ENCODE measurements at regions not wholly inside any gene's neighbourhood (a gene's known extent, or its start where the extent isn't known, plus 50 kb on each side); places are given as distances from the start of the nearest gene placed in this dataset.
"Not testable (repeated sequence)": the region's sequence is repeated elsewhere in the genome, so short reads cannot be mapped to it uniquely, and the experiment has no call there.

DNA sequence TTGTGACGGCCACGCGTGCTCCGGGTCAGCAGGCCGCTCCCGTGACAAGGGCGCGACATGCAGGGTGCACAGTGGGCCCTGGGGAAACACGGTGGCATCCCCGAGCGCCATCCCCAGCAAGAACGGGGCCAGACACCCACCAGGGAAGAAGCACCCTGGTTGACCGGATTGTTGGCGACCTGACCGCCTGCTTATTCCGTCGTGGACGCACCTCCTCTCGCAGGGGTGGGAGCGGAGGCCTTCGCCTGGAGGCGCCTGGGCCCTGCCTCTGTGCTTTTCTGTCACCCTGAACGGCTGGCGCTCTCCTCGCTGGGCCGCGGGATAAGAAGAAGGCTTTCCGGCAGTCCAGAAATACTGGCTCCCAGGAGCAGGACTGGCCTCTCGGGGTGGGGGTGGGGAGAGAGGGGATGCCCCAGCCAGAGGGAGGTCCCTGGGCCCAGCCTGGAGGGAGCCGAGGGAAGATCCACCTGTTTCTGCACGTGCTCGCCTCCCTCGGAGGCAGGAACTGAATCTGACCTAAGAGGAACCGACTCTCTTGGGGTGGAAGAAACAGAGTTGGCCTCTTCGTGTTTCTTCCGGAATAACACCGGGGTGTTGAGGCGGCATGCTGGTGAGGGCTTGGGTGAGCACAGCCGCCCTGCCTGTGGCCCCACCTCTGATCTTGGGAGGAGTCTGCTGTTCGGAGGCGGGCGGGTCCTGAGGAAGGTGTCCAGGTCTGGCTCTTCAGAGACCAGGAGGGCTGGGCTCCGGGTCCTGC, 4394.2 kb upstream of the TPTE start:
- not testable (repeated sequence) for H3K36me3 ChIP-seq (ENCODE audit: control insufficient read depth in 3 of 3, insufficient read depth in 2 of 3, low read depth in 1 of 3, low read length in 3 of 3); H3K4me3 ChIP-seq (ENCODE audit: low read depth in 1 of 3, low read length in 3 of 3); H3K9me3 ChIP-seq (ENCODE audit: control insufficient read depth in 2 of 2, insufficient read depth in 1 of 2, low read depth in 1 of 2, low read length in 1 of 2); H3K4me1 ChIP-seq (ENCODE audit: control insufficient read depth in 3 of 3, insufficient read depth in 2 of 3, low read depth in 1 of 3, low read length in 2 of 3); H3K27ac ChIP-seq (ENCODE audit: low read depth in 1 of 3, low read length in 2 of 3); H3K27me3 ChIP-seq (ENCODE audit: control insufficient read depth in 3 of 3, insufficient read depth in 3 of 3, low read length in 3 of 3); FAIRE-seq
- DNase-seq, result peak in 1 of 2 donors; percentile 0
- 72 to 80% (median 79%) methylated on average over 6 to 23 of the region's 43 CpGs for WGBS, 3 donors

DNA sequence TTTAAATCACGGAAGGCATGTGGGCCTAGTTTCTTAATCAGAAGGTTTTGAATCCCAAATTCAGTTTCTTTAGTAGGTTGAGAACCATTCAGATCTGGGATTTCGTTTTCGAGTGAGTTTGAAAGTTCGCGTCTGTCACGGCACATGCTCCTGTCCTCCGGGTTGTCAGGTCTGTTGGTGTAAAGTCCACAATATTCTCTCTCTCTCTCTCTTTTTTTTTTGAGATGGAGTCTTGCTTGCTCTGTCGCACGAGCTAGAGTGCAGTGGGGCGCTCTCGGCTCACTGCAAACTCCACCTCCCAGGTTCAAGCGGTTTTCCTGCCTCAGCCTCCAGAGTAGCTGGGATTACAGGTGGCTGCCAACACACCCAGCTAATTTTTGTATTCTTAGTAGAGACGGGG, 4390.6 kb upstream of the TPTE start:
- FAIRE-seq; H3K27ac ChIP-seq (ENCODE audit: low read depth in 1 of 3, low read length in 2 of 3); DNase-seq; H3K36me3 ChIP-seq (ENCODE audit: control insufficient read depth in 3 of 3, insufficient read depth in 2 of 3, low read depth in 1 of 3, low read length in 3 of 3); H3K4me1 ChIP-seq (ENCODE audit: control insufficient read depth in 3 of 3, insufficient read depth in 2 of 3, low read depth in 1 of 3, low read length in 2 of 3); H3K4me3 ChIP-seq (ENCODE audit: low read depth in 1 of 3, low read length in 3 of 3); H3K27me3 ChIP-seq (ENCODE audit: control insufficient read depth in 3 of 3, insufficient read depth in 3 of 3, low read length in 3 of 3); H3K9me3 ChIP-seq (ENCODE audit: control insufficient read depth in 2 of 2, insufficient read depth in 1 of 2, low read depth in 1 of 2, low read length in 1 of 2): not testable (repeated sequence)
- 20 to 68% (median 48%) methylated on average over 1 to 2 of the region's 13 CpGs for WGBS, 3 donors

DNA sequence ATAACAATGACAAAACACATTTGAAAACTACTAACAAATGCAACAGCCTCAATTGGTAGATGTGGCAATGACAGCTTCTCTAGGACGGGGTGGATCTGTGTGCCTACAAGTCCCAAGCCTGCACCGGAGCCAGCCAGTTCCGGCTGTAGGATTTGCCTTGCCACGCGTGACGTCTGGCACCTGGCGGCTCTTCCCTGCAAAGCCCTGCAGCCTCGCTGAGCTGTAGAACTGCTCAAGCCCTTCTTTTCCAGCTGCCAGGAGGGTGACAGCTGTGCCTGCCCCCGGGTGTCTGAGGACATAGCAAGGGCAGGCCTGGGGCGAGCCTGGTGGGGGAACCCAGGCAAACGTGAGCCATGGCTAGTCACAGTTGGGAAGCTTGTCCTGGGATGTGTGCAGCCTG, 4388.0 kb upstream of the TPTE start:
- not testable (repeated sequence) for H3K9me3 ChIP-seq (ENCODE audit: control insufficient read depth in 2 of 2, insufficient read depth in 1 of 2, low read depth in 1 of 2, low read length in 1 of 2); H3K4me3 ChIP-seq (ENCODE audit: low read depth in 1 of 3, low read length in 3 of 3); DNase-seq; FAIRE-seq; H3K4me1 ChIP-seq (ENCODE audit: control insufficient read depth in 3 of 3, insufficient read depth in 2 of 3, low read depth in 1 of 3, low read length in 2 of 3); H3K27ac ChIP-seq (ENCODE audit: low read depth in 1 of 3, low read length in 2 of 3); H3K27me3 ChIP-seq (ENCODE audit: control insufficient read depth in 3 of 3, insufficient read depth in 3 of 3, low read length in 3 of 3); H3K36me3 ChIP-seq (ENCODE audit: control insufficient read depth in 3 of 3, insufficient read depth in 2 of 3, low read depth in 1 of 3, low read length in 3 of 3)
- WGBS, 3 donors, result no CpG with 5 or more reads among the region's 11 CpGs

DNA sequence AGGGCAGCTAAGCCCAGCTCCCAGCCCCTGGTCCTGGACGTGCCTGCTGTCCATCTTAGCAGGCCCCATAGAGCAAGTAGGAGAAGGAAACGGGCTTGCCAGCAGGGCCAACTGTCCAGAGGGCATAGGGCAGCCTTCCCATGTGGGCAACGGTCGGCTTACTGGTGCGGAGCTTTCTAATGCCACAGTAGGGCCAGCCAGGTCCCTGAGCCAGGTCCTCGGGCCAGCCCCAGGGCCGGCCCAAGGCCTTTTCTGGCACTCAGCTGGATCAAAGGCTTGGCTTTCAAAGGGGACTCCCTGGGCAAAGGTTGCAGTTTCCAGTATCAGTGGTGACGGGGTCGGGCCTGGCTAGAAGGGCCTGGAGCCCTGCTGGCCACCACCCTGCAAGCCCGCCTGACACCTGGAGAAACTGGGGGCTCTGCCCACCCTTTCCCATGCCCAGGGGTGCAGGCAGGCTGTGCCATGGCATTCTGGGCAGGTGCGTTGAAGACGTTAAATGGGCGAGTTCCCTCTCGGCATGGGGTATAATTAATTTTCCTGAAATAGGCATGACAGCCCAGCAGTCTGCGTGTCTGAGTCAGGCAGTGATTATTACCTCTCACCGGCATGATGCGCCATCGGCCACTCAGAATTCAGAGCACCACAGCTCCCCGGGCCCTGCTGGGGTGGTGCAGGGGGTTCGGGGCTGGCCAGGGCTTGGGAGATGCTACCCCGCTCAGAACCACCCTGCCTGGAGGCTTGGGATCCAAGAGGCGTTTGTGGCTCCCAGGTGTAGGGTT, 4387.3 kb upstream of the TPTE start:
- H3K36me3 ChIP-seq (ENCODE audit: control insufficient read depth in 3 of 3, insufficient read depth in 2 of 3, low read depth in 1 of 3, low read length in 3 of 3); H3K4me1 ChIP-seq (ENCODE audit: control insufficient read depth in 3 of 3, insufficient read depth in 2 of 3, low read depth in 1 of 3, low read length in 2 of 3); DNase-seq; H3K9me3 ChIP-seq (ENCODE audit: control insufficient read depth in 2 of 2, insufficient read depth in 1 of 2, low read depth in 1 of 2, low read length in 1 of 2); H3K27me3 ChIP-seq (ENCODE audit: control insufficient read depth in 3 of 3, insufficient read depth in 3 of 3, low read length in 3 of 3); H3K4me3 ChIP-seq (ENCODE audit: low read depth in 1 of 3, low read length in 3 of 3); FAIRE-seq; H3K27ac ChIP-seq (ENCODE audit: low read depth in 1 of 3, low read length in 2 of 3): not testable (repeated sequence)
- no CpG with 5 or more reads among the region's 22 CpGs for WGBS, 3 donors

DNA sequence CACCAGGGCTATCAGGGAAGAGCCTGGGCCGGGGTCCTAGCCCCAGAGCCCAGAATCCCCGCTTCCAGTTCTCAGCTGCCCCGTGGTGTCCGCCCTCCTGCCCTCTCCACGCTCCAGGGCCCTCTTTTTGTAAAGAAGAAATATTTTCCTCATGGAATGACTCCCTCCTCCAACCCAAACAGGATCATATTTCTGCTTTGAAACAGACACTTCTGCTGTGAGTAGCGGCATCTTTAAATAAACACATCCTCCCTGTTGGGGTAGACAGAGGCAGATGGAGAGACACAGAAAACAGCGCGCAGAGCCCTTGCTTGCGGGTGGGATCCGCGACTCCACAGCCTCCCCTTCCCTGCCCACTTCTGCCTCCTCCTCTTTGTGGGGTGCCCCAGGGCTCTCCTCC, 4384.7 kb upstream of the TPTE start:
- not testable (repeated sequence) for FAIRE-seq; H3K27ac ChIP-seq (ENCODE audit: low read depth in 1 of 3, low read length in 2 of 3); DNase-seq; H3K4me3 ChIP-seq (ENCODE audit: low read depth in 1 of 3, low read length in 3 of 3); H3K9me3 ChIP-seq (ENCODE audit: control insufficient read depth in 2 of 2, insufficient read depth in 1 of 2, low read depth in 1 of 2, low read length in 1 of 2); H3K4me1 ChIP-seq (ENCODE audit: control insufficient read depth in 3 of 3, insufficient read depth in 2 of 3, low read depth in 1 of 3, low read length in 2 of 3); H3K27me3 ChIP-seq (ENCODE audit: control insufficient read depth in 3 of 3, insufficient read depth in 3 of 3, low read length in 3 of 3); H3K36me3 ChIP-seq (ENCODE audit: control insufficient read depth in 3 of 3, insufficient read depth in 2 of 3, low read depth in 1 of 3, low read length in 3 of 3)
- no CpG with 5 or more reads among the region's 11 CpGs for WGBS, 3 donors

DNA sequence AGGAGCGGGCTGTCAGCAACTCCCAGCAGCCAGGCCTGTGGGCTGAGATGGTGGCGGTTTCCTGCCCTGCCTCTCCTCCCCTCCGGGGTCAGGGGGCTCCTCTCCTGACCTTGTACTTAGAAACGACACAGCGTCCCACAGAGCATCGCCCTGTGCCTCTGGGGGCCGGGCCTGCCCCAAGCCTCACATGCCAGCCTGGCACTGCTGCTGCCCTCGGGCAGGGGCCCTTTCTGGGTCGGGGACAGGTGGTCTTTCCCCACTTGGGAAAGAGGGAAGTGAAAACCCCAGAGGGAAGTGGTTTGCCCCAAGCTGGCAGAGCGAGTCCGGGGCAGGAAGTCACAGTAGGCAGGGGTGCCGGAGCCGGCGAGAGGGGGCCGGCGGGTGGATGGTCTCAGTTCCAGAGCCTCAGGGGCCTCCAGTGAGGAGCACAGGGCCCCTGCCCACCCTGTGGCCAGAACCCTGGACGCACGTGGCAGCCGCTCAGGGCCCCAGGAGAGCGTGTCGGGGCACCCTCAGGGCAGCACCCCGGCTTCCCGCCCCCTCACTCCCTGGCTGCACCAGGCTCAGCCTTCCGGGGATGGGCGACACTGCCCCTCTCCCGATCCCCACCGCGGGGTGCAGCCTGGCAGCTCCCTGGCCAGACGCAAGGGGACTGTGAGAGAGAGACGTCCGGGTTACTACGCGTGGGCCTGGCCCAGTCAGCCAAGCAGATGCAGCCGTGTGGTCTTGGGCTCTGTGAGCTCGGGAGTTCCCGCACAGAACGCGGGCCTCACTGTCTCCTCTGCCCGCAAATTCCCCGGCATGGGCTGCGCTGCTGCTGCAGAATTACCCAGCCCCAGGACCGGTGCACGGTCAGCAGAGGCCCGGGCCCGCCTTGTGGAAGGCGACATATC, 4382.9 kb upstream of the TPTE start:
- not testable (repeated sequence) for H3K27ac ChIP-seq (ENCODE audit: low read depth in 1 of 3, low read length in 2 of 3); H3K4me1 ChIP-seq (ENCODE audit: control insufficient read depth in 3 of 3, insufficient read depth in 2 of 3, low read depth in 1 of 3, low read length in 2 of 3); FAIRE-seq; H3K36me3 ChIP-seq (ENCODE audit: control insufficient read depth in 3 of 3, insufficient read depth in 2 of 3, low read depth in 1 of 3, low read length in 3 of 3); H3K9me3 ChIP-seq (ENCODE audit: control insufficient read depth in 2 of 2, insufficient read depth in 1 of 2, low read depth in 1 of 2, low read length in 1 of 2); DNase-seq; H3K4me3 ChIP-seq (ENCODE audit: low read depth in 1 of 3, low read length in 3 of 3); H3K27me3 ChIP-seq (ENCODE audit: control insufficient read depth in 3 of 3, insufficient read depth in 3 of 3, low read length in 3 of 3)
- WGBS, 3 donors, result no CpG with 5 or more reads among the region's 46 CpGs

DNA sequence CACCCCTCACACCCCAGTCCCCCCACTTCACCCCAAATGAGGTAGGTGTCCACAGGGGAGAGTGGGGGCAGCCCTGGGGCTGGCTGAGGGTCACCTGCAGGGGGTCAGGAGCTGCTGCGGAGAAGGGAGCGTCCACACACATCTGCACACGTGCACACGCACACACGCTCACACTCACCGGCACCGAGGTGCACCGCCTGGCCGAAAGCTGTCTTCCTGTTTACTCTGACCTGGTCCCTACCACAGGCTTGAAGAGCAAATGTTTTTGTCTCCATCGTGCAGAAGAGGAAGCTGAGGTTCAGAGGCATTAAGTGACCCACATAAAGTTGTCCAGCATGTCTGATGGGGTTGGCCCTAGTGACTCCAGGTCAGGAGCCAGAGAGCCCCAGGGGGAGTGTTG, 4382.1 kb upstream of the TPTE start:
- not testable (repeated sequence) for FAIRE-seq; H3K4me3 ChIP-seq (ENCODE audit: low read depth in 1 of 3, low read length in 3 of 3); DNase-seq; H3K9me3 ChIP-seq (ENCODE audit: control insufficient read depth in 2 of 2, insufficient read depth in 1 of 2, low read depth in 1 of 2, low read length in 1 of 2); H3K27ac ChIP-seq (ENCODE audit: low read depth in 1 of 3, low read length in 2 of 3); H3K4me1 ChIP-seq (ENCODE audit: control insufficient read depth in 3 of 3, insufficient read depth in 2 of 3, low read depth in 1 of 3, low read length in 2 of 3); H3K36me3 ChIP-seq (ENCODE audit: control insufficient read depth in 3 of 3, insufficient read depth in 2 of 3, low read depth in 1 of 3, low read length in 3 of 3); H3K27me3 ChIP-seq (ENCODE audit: control insufficient read depth in 3 of 3, insufficient read depth in 3 of 3, low read length in 3 of 3)
- WGBS, 3 donors, result no CpG with 5 or more reads among the region's 10 CpGs

DNA sequence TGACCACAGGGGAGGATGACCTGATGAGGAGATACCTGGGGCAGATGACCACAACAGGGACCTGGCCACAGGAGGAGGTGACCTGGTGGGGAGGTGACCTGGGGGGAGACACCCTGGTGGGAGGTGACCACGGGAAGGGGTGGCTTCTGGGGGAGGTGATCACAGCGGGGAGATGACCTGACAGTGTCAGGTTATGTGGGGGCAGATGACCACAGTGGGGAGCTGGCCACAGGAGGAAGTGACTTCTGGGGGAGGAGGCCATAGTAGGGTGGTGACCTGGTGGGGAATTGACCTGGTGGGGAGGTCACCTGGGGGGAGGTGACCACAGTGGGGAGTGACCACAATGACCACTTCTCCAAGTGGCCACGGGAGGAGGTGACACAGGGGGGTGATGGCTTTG, 4381.5 kb upstream of the TPTE start:
- not testable (repeated sequence) for H3K4me1 ChIP-seq (ENCODE audit: control insufficient read depth in 3 of 3, insufficient read depth in 2 of 3, low read depth in 1 of 3, low read length in 2 of 3); FAIRE-seq
- no CpG with 5 or more reads among the region's 3 CpGs for WGBS, 3 donors

More for the DNA sequence above, 4381.5 kb upstream of the TPTE start:
- not testable (repeated sequence) for H3K9me3 ChIP-seq (ENCODE audit: control insufficient read depth in 2 of 2, insufficient read depth in 1 of 2, low read depth in 1 of 2, low read length in 1 of 2); DNase-seq; H3K27ac ChIP-seq (ENCODE audit: low read depth in 1 of 3, low read length in 2 of 3); H3K4me3 ChIP-seq (ENCODE audit: low read depth in 1 of 3, low read length in 3 of 3); H3K27me3 ChIP-seq (ENCODE audit: control insufficient read depth in 3 of 3, insufficient read depth in 3 of 3, low read length in 3 of 3); H3K36me3 ChIP-seq (ENCODE audit: control insufficient read depth in 3 of 3, insufficient read depth in 2 of 3, low read depth in 1 of 3, low read length in 3 of 3)
